Fibroblast of the aortic adventitia (primary cell): ENCODE measurements at regions not wholly inside any gene's neighbourhood (a gene's known extent, or its start where the extent isn't known, plus 50 kb on each side); places are given as distances from the start of the nearest gene placed in this dataset.

Experiments
- DNase-seq: peaks from one replicate; pipeline ENCODE4 v3.0.0-alpha.2; 2010; ENCODE audit warnings: low read depth
- H3K4me3 ChIP-seq: 2 replicates; pipeline ENCODE4 v1.5.1; 2011; ENCODE audit warnings: low read depth, mild to moderate bottlenecking, control low read depth, low read length, moderate library complexity
- CTCF ChIP-seq: IDR thresholded peaks from 2 replicates; pipeline ENCODE4 v1.5.1; 2011; ENCODE audit warnings: mild to moderate bottlenecking, low read length, control low read depth, inconsistent platforms; ENCODE audit not compliant: insufficient read depth

DNA sequence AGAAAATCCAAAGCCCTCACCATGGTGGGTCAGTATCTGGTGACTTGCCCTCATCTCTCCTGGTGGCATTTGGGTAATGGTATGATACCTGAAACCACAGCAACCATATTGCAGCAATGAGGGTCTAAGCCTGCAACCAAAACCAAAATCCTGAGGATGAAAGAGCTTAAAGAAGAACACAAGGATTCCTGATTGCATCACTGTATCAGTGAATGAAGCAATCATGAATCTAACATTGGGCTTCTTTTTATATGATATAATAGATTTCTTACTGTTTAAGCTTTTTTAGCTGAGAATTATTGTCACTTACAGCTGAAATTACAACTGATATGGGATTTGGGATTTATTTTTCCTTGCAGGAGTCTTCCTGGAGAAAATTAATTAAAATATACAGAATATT, 269.9 kb downstream of the MEF2C start:
- no peak for TF ChIP-seq CTCF
- no peak for DNase-seq
- no peak overlapping the region for H3K4me3 ChIP-seq

GRCh38 chr5:88610586-88610985, 272.4 kb downstream of the MEF2C start:
- no peak for TF ChIP-seq CTCF

DNA sequence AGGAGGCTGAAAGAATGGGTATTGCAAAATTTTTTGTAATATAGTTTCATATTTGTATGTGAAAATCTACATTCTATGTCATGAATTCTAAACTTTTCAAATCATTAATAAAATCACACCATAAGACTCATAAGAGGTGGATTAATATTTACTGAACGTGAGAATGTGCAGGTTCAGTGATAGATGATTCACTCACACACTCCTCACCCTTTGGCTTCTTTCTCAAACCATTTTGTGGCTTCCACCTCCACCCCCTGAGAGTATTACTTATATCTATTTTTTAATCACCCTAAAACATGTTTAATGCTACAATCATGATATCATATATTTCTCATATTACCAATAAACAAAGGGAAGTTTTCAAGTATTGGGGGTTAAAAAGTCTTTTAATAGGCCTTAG, 275.5 kb downstream of the MEF2C start:
- no peak for DNase-seq
- H3K4me3 ChIP-seq = no peak overlapping the region
- TF ChIP-seq CTCF = no peak

More at GRCh38 chr5:88610586-88610985, 272.4 kb downstream of the MEF2C start:
- no peak overlapping the region for H3K4me3 ChIP-seq
- DNase-seq = no peak

- no peak overlapping the region for H3K4me3 ChIP-seq
- no peak for TF ChIP-seq CTCF
- no peak for DNase-seq
Observed at GRCh38 chr5:88606626-88607025, 276.4 kb downstream of the MEF2C start.

DNA sequence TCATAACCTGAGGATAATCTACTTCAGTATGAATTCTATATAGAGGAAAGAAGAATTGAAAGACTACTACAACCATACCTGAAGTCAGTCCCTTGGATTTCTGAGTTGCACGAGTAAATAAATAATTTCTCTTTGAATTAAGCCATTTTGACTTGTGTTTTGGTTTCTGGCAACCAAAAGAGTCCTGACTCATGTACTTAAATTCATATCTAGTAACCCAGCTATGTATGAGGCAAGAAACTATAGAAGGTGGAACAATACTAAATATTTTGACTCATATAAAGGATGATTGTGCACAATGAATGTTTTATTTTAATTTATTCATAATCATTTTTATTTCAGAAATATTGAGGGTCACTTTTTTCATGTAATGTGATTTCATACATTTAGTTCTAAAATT, 276.8 kb downstream of the MEF2C start:
- no peak overlapping the region for H3K4me3 ChIP-seq
- DNase-seq = no peak
- no peak for TF ChIP-seq CTCF

DNA sequence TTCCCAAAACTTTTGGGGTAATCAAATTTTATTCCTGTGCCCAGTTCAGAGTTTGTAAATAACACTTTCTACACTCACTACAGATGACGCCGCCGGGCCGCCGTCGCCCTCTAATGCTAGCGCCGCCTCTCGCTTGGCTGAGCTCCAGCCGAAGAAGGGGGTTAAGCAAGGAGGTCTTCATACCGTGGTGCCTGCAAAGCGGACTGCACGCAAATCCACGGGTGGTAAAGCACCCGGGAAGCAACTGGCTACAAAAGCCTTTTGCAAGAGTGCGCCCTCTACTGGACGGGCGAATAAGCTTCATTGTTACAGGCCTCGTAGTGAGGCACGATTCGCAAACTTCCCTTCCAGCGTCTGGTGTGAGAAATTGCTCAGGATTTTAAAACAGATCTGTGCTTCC, 280.4 kb downstream of the MEF2C start:
- TF ChIP-seq CTCF = no peak
- H3K4me3 ChIP-seq = no peak overlapping the region
- no peak for DNase-seq

DNA sequence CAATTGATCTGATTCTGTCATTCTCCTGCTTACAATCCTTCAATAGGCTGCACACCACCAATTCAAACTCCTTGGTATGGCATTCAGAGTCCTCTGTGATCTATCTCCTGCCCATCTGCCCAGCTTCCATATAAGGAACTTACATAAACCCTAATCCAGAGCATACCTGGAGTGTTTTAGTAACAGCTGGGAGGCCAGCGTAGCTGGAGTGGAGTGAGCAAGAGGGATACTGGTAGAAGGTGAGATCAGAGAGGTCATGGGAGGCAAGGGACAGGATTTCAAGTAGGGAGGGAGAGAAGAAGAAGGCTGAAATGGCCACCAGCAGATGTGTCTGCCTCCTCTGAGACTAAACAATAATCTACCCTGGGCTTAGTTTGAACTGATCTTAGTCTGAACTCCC, 288.5 kb downstream of the MEF2C start:
- no peak overlapping the region for H3K4me3 ChIP-seq
- TF ChIP-seq CTCF = no peak
- no peak for DNase-seq
